Neutrophil (primary cell): ENCODE measurements at regions not wholly inside any gene's neighbourhood (a gene's known extent, or its start where the extent isn't known, plus 50 kb on each side); places are given as distances from the start of the nearest gene placed in this dataset.
"Not testable (repeated sequence)": the region's sequence is repeated elsewhere in the genome, so short reads cannot be mapped to it uniquely, and the experiment has no call there.

Experiments used
- H3K27ac ChIP-seq: fragments of 200-600 bp; sonication (generic); 2 replicates; pipeline ENCODE4 v1.5.1; 2016; ENCODE audit warnings: mild to moderate bottlenecking, moderate library complexity
- H3K27me3 ChIP-seq: fragments of 200-600 bp; sonication (generic); 2 replicates; pipeline ENCODE4 v1.6.0; 2016; ENCODE audit warnings: mild to moderate bottlenecking
- H3K36me3 ChIP-seq: fragments of 200-600 bp; sonication (generic); 2 replicates; pipeline ENCODE4 v1.5.1; 2017
- H3K4me1 ChIP-seq, 2 experiments: fragments of 200-600 bp in 1 of 2; sonication (generic) in 1 of 2; 1 replicate in 1 of 2; 2 replicates in 1 of 2; pipeline versions ENCODE4 v1.5.1 to v1.6.1; 2013 to 2016; ENCODE audit warnings: low read depth in 1 of 2, low read length in 1 of 2, mild to moderate bottlenecking in 1 of 2, moderate library complexity in 1 of 2; ENCODE audit not compliant: control insufficient read depth in 1 of 2, insufficient read depth in 1 of 2
- H3K4me3 ChIP-seq, 2 experiments: fragments of 200-600 bp in 1 of 2; sonication (generic) in 1 of 2; 1 replicate in 1 of 2; 2 replicates in 1 of 2; pipeline ENCODE4 v1.5.1; 2013 to 2016; ENCODE audit warnings: low read depth in 1 of 2, low read length in 1 of 2, mild to moderate bottlenecking in 1 of 2, moderate library complexity in 1 of 2
- H3K9me3 ChIP-seq: fragments of 200-600 bp; sonication (generic); 2 replicates; pipeline ENCODE4 v1.5.1; 2016
- TF ChIP-seq, protein P1 (sequence below): fragments of 200-600 bp; sonication (generic); IDR thresholded peaks from 2 replicates; pipeline ENCODE4 v1.5.1; 2016; ENCODE audit warnings: antibody characterized with exemption

- no peak overlapping the region for H3K4me3 ChIP-seq
- no peaks in the 10 kb centered on the region for H3K4me1 ChIP-seq
- no peak overlapping the region for H3K27ac ChIP-seq
- H3K9me3 ChIP-seq = no peaks in the 10 kb centered on the region
- H3K27me3 ChIP-seq = no peaks in the 10 kb centered on the region
- H3K36me3 ChIP-seq = no peaks in the 10 kb centered on the region
- TF ChIP-seq, protein P1, sequence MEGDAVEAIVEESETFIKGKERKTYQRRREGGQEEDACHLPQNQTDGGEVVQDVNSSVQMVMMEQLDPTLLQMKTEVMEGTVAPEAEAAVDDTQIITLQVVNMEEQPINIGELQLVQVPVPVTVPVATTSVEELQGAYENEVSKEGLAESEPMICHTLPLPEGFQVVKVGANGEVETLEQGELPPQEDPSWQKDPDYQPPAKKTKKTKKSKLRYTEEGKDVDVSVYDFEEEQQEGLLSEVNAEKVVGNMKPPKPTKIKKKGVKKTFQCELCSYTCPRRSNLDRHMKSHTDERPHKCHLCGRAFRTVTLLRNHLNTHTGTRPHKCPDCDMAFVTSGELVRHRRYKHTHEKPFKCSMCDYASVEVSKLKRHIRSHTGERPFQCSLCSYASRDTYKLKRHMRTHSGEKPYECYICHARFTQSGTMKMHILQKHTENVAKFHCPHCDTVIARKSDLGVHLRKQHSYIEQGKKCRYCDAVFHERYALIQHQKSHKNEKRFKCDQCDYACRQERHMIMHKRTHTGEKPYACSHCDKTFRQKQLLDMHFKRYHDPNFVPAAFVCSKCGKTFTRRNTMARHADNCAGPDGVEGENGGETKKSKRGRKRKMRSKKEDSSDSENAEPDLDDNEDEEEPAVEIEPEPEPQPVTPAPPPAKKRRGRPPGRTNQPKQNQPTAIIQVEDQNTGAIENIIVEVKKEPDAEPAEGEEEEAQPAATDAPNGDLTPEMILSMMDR = no peak
These were observed 575.2 kb upstream of the MDGA2 start for GRCh38 chr14:48250575-48250974.

DNA sequence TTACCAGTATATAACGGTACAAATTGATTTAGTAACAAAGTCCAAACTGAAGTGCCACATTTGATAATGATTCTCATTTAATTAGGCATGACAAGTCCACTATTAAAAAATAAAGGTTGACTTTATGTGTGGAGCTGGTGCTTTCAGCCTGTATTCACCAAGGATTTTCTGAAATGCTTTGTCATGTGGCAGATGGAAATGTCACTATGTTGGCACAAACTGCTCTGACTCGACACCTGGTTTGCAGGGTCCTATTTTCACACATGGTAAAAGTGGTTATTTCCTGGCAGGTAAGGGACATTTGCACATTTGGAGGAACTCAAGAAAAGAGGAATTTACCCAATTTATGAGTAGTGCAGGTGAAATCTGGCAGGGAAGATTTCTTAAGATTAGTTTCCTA is 572.6 kb upstream of the MDGA2 start:
- H3K36me3 ChIP-seq = no peaks in the 10 kb centered on the region
- no peaks in the 10 kb centered on the region for H3K9me3 ChIP-seq
- TF ChIP-seq, protein P1 = no peak
- no peaks in the 10 kb centered on the region for H3K27me3 ChIP-seq
- no peak overlapping the region for H3K4me3 ChIP-seq
- no peak overlapping the region for H3K27ac ChIP-seq
- no peaks in the 10 kb centered on the region for H3K4me1 ChIP-seq

GRCh38 chr14:48243900-48244299 is 568.5 kb upstream of the MDGA2 start:
- Histone ChIP-seq H3K27me3 (no peaks in the 10 kb centered on the region), H3K27ac (no peak overlapping the region), H3K4me3 (no peak overlapping the region), H3K36me3 (no peaks in the 10 kb centered on the region), H3K9me3 (no peaks in the 10 kb centered on the region), H3K4me1 (no peaks in the 10 kb centered on the region)
- TF ChIP-seq, protein P1 = no peak

DNA sequence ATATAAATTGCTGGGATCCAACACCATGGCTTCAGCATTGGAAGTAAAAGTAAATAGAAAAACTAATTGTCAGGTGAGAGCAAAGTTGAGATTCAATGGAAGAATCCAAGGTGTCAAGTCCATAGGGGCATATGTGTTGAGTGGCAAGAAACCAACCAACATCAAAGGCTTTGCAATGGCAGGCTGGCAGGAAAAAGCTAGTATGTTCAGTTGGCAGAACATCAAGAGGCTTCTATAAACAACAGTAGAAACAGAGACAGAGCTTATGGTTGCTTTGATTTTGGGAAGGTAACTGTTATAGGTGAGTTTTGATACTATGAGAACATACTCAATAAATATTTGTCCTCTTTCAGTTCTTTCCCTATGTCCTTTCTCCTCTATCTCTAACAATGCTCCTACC is 553.7 kb upstream of the MDGA2 start:
- Histone ChIP-seq H3K4me1 (no peaks in the 10 kb centered on the region), H3K9me3 (no peaks in the 10 kb centered on the region), H3K27ac (no peak overlapping the region), H3K27me3 (no peaks in the 10 kb centered on the region), H3K36me3 (no peaks in the 10 kb centered on the region), H3K4me3 (no peak overlapping the region)
- TF ChIP-seq, protein P1 = no peak

GRCh38 chr14:48193893-48194292 is 518.5 kb upstream of the MDGA2 start:
- Histone ChIP-seq H3K27me3 (no peaks in the 10 kb centered on the region), H3K36me3 (no peaks in the 10 kb centered on the region), H3K27ac (no peak overlapping the region), H3K9me3 (no peaks in the 10 kb centered on the region), H3K4me3 (no peak overlapping the region), H3K4me1 (no peaks in the 10 kb centered on the region)
- TF ChIP-seq, protein P1 = no peak

DNA sequence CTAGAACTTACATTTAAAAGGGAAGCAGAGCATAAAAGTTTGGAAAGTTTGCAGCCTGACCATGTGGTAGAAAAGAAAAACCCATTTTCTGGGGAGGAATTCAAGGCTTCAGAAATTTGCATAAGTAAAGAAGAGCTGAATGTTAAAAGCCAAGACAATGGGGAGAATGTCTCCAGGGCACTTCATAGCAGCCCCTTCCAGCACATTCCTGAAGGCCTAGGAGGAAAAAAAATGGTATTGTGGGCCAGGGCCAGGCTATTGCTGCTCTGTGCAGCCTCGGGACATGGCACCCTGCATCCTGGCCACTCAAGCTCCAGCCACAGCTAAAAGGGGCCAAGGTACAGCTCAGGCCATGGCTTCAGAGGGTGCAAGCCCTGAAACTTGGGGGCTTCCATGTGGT is 474.2 kb upstream of the MDGA2 start:
- H3K27me3 ChIP-seq, H3K4me1 ChIP-seq, H3K9me3 ChIP-seq, H3K27ac ChIP-seq, H3K36me3 ChIP-seq, H3K4me3 ChIP-seq: not testable (repeated sequence)
